ENCODE measurements at regions not wholly inside any gene's neighbourhood (a gene's known extent, or its start where the extent isn't known, plus 50 kb on each side); places are given as distances from the start of the nearest gene placed in this dataset.

- no peaks in the 10 kb centered on the region for H3K4me1 ChIP-seq
- no peaks in the 10 kb centered on the region for H3K27me3 ChIP-seq (ENCODE audit: low read depth)
- H3K9me3 ChIP-seq: no peaks in the 10 kb centered on the region
- TF ChIP-seq CTCF (IDR thresholded peaks at IDR 0.05): no peak
- H3K4me3 ChIP-seq: no peak overlapping the region
- DNase-seq (no peak), ATAC-seq (no peak)
- intact Hi-C loops (cut with DNase I): no loop called here
- H3K27ac ChIP-seq: no peak overlapping the region
- no peaks in the 10 kb centered on the region for H3K36me3 ChIP-seq
Observed at GRCh38 chrX:39137363-39137954, 336.2 kb downstream of the MID1IP1 start.

- TF ChIP-seq CTCF (IDR thresholded peaks at IDR 0.05): no peak
- intact Hi-C loops (cut with DNase I): no loop called here
- H3K4me3 ChIP-seq: no peak overlapping the region
Observed at GRCh38 chrX:39140581-39140980, 339.3 kb downstream of the MID1IP1 start.

GRCh38 chrX:39144323-39144722 lies 343.1 kb downstream of the MID1IP1 start:
- no peaks in the 10 kb centered on the region for H3K9me3 ChIP-seq
- no peak overlapping the region for H3K4me3 ChIP-seq
- no peak overlapping the region for H3K27ac ChIP-seq
- TF ChIP-seq CTCF (IDR thresholded peaks at IDR 0.05): no peak
- ATAC-seq (no peak), DNase-seq (no peak)
- H3K36me3 ChIP-seq: no peaks in the 10 kb centered on the region
- intact Hi-C loops (cut with DNase I): no loop called here
- H3K27me3 ChIP-seq (ENCODE audit: low read depth): no peaks in the 10 kb centered on the region
- no peaks in the 10 kb centered on the region for H3K4me1 ChIP-seq

More at GRCh38 chrX:39140581-39140980, 339.3 kb downstream of the MID1IP1 start:
- H3K9me3 ChIP-seq: no peaks in the 10 kb centered on the region
- no peaks in the 10 kb centered on the region for H3K4me1 ChIP-seq
- no peaks in the 10 kb centered on the region for H3K36me3 ChIP-seq
- H3K27ac ChIP-seq: no peak overlapping the region
- no peaks in the 10 kb centered on the region for H3K27me3 ChIP-seq (ENCODE audit: low read depth)
- ATAC-seq (no peak), DNase-seq (no peak)

GRCh38 chrX:39144956-39145355 lies 343.7 kb downstream of the MID1IP1 start:
- Histone ChIP-seq H3K36me3 (no peaks in the 10 kb centered on the region), H3K27ac (no peak overlapping the region), H3K4me3 (no peak overlapping the region), H3K4me1 (no peaks in the 10 kb centered on the region), H3K9me3 (no peaks in the 10 kb centered on the region), H3K27me3 (ENCODE audit: low read depth) (no peaks in the 10 kb centered on the region)
- no peak for TF ChIP-seq CTCF (IDR thresholded peaks at IDR 0.05)
- ATAC-seq (peak; percentile 47 to 70), DNase-seq (peak; percentile 44)
- intact Hi-C loops (cut with DNase I): no loop called here

- intact Hi-C loops (cut with DNase I): no loop called here
- ATAC-seq (no peak), DNase-seq (no peak)
- Histone ChIP-seq H3K27ac (no peak overlapping the region), H3K4me3 (no peak overlapping the region), H3K9me3 (no peaks in the 10 kb centered on the region), H3K27me3 (ENCODE audit: low read depth) (no peaks in the 10 kb centered on the region), H3K36me3 (no peaks in the 10 kb centered on the region), H3K4me1 (no peaks in the 10 kb centered on the region)
- TF ChIP-seq CTCF (IDR thresholded peaks at IDR 0.05): no peak
Observed at GRCh38 chrX:39145859-39146258, 344.6 kb downstream of the MID1IP1 start.

All from lower lobe of right lung (tissue), 2 donors.